Loucy (cell line): ENCODE measurements at regions not wholly inside any gene's neighbourhood (a gene's known extent, or its start where the extent isn't known, plus 50 kb on each side); places are given as distances from the start of the nearest gene placed in this dataset.

Source experiments
- H2AFZ ChIP-seq: fragments of 200-600 bp; sonication (generic); 2 replicates; pipeline ENCODE4 v1.6.0; 2016; ENCODE audit warnings: antibody characterized with exemption, mild to moderate bottlenecking, low read length, moderate library complexity
- H3F3A ChIP-seq: fragments of 200-600 bp; 2 replicates; pipeline ENCODE4 v1.6.0; 2016; ENCODE audit warnings: antibody characterized with exemption, low read depth, mild to moderate bottlenecking
- H3K27me3 ChIP-seq: fragments of 200-600 bp; sonication (generic); 2 replicates; pipeline ENCODE4 v1.6.1; 2014; ENCODE audit warnings: low read length, mild to moderate bottlenecking; ENCODE audit not compliant: insufficient read depth, poor library complexity, severe bottlenecking
- H3K36me3 ChIP-seq: fragments of 200-600 bp; sonication (generic); 2 replicates; pipeline ENCODE4 v1.6.1; 2016; ENCODE audit warnings: low read length; ENCODE audit not compliant: insufficient read depth
- H3K4me1 ChIP-seq: fragments of 200-600 bp; sonication (generic); 2 replicates; pipeline ENCODE4 v1.5.1; 2014; ENCODE audit warnings: low read length, mild to moderate bottlenecking; ENCODE audit not compliant: insufficient read depth, poor library complexity, severe bottlenecking
- H3K4me2 ChIP-seq: fragments of 200-600 bp; sonication (generic); 2 replicates; pipeline ENCODE4 v1.6.0; 2014; ENCODE audit warnings: antibody characterized with exemption, low read length, low read depth, mild to moderate bottlenecking; ENCODE audit not compliant: poor library complexity, severe bottlenecking
- H3K4me3 ChIP-seq: fragments of 200-600 bp; sonication (generic); 2 replicates; pipeline ENCODE4 v1.5.1; 2014; ENCODE audit warnings: low read length, mild to moderate bottlenecking, mixed read lengths; ENCODE audit not compliant: poor library complexity, severe bottlenecking
- H3K79me2 ChIP-seq: fragments of 200-600 bp; sonication (generic); 2 replicates; pipeline ENCODE4 v1.6.1; 2014; ENCODE audit warnings: low read length; ENCODE audit not compliant: insufficient read depth
- H3K9ac ChIP-seq: fragments of 200-600 bp; sonication (generic); 2 replicates; pipeline ENCODE4 v1.6.0; 2014; ENCODE audit warnings: mild to moderate bottlenecking, low read depth, low read length, moderate library complexity; ENCODE audit not compliant: poor library complexity, severe bottlenecking
- H3K9me2 ChIP-seq: fragments of 200-600 bp; sonication (generic); replicated peaks from 2 replicates; pipeline ENCODE4 v1.6.1; 2016; ENCODE audit warnings: low read depth, low read length, mixed read lengths
- H3K9me3 ChIP-seq: fragments of 200-600 bp; sonication (generic); 2 replicates; pipeline ENCODE4 v1.6.1; 2014; ENCODE audit warnings: mild to moderate bottlenecking, antibody characterized with exemption, low read length, low read depth; ENCODE audit not compliant: insufficient read depth
- H4K20me1 ChIP-seq: fragments of 200-600 bp; sonication (generic); 2 replicates; pipeline ENCODE4 v1.6.0; 2014; ENCODE audit warnings: antibody characterized with exemption, low read length, mild to moderate bottlenecking; ENCODE audit not compliant: insufficient read depth, poor library complexity, severe bottlenecking
- CTCF ChIP-seq: fragments of 200-600 bp; sonication (generic); conservative IDR thresholded peaks from 2 replicates; pipeline ENCODE4 v1.5.1; 2014; ENCODE audit warnings: mild to moderate bottlenecking, antibody characterized with exemption, low read length
- EZH2phosphoT487 ChIP-seq: fragments of 200-600 bp; IDR thresholded peaks from 2 replicates; pipeline ENCODE4 v1.6.1; 2018; ENCODE audit warnings: antibody characterized with exemption, mild to moderate bottlenecking, moderate library complexity, borderline replicate concordance

GRCh38 chr5:103895738-103896137, 333.1 kb upstream of the NUDT12 start:
- no peak overlapping the region for H3K9ac ChIP-seq
- H3K36me3 ChIP-seq, result no peaks in the 10 kb centered on the region
- H3K79me2 ChIP-seq, result no peaks in the 10 kb centered on the region
- no peaks in the 10 kb centered on the region for H3K9me3 ChIP-seq
- no peak overlapping the region for H2AFZ ChIP-seq
- no peaks in the 10 kb centered on the region for H3K4me1 ChIP-seq
- H3K27me3 ChIP-seq, result no peaks in the 10 kb centered on the region
- H4K20me1 ChIP-seq, result no peaks in the 10 kb centered on the region
- no peaks in the 10 kb centered on the region for H3K9me2 ChIP-seq
- H3K4me2 ChIP-seq, result no peak overlapping the region
- TF ChIP-seq CTCF (no peak), EZH2phosphoT487 (no peak)
- no peaks in the 10 kb centered on the region for H3F3A ChIP-seq
- H3K4me3 ChIP-seq, result no peak overlapping the region

- TF ChIP-seq EZH2phosphoT487 (no peak), CTCF (no peak)
- no peaks in the 10 kb centered on the region for H3K9me2 ChIP-seq
- H3K9me3 ChIP-seq, result no peaks in the 10 kb centered on the region
- no peak overlapping the region for H2AFZ ChIP-seq
- no peak overlapping the region for H3K4me2 ChIP-seq
- no peaks in the 10 kb centered on the region for H3K79me2 ChIP-seq
- H3F3A ChIP-seq, result no peaks in the 10 kb centered on the region
- H4K20me1 ChIP-seq, result no peaks in the 10 kb centered on the region
- no peaks in the 10 kb centered on the region for H3K27me3 ChIP-seq
- no peaks in the 10 kb centered on the region for H3K4me1 ChIP-seq
- H3K36me3 ChIP-seq, result no peaks in the 10 kb centered on the region
- H3K4me3 ChIP-seq, result no peak overlapping the region
- no peak overlapping the region for H3K9ac ChIP-seq
These were observed 332.3 kb upstream of the NUDT12 start for GRCh38 chr5:103894882-103895281.

- Histone ChIP-seq H4K20me1 (no peaks in the 10 kb centered on the region), H3K9me3 (no peaks in the 10 kb centered on the region), H3K4me2 (no peak overlapping the region), H3K36me3 (no peaks in the 10 kb centered on the region), H3K27me3 (no peaks in the 10 kb centered on the region), H2AFZ (no peak overlapping the region), H3K4me3 (no peak overlapping the region), H3K9me2 (no peaks in the 10 kb centered on the region), H3K4me1 (no peaks in the 10 kb centered on the region), H3K79me2 (no peaks in the 10 kb centered on the region), H3K9ac (no peak overlapping the region), H3F3A (no peaks in the 10 kb centered on the region)
- no peak for TF ChIP-seq CTCF
- TF ChIP-seq EZH2phosphoT487, result no peak
These were observed 328.6 kb upstream of the NUDT12 start for GRCh38 chr5:103891151-103891550.
